Spleen (tissue), 11 donors: ENCODE measurements at regions not wholly inside any gene's neighbourhood (a gene's known extent, or its start where the extent isn't known, plus 50 kb on each side); places are given as distances from the start of the nearest gene placed in this dataset.

Experiments
- DNase-seq: peaks from one replicate; pipeline ENCODE4 v3.0.0-alpha.2; 2020
- H3K27ac ChIP-seq, 8 donors: fragments of 200-600 bp; sonication (generic) in 7 of 8; 1 replicate in 4 of 8; 2 replicates in 4 of 8; pipeline versions ENCODE4 v1.5.0 to v1.8.0; 2016 to 2021; ENCODE audit warnings: inconsistent platforms in 4 of 8, mild to moderate bottlenecking in 4 of 8, moderate library complexity in 1 of 8
- H3K27me3 ChIP-seq, 7 donors: fragments of 200-600 bp; sonication (generic) in 6 of 7; replicated peaks in 1 of 7; 1 replicate in 4 of 7; 2 replicates in 3 of 7; pipeline versions ENCODE4 v1.5.0 to v1.8.0; 2016 to 2021; ENCODE audit warnings: inconsistent platforms in 3 of 7, mild to moderate bottlenecking in 1 of 7
- H3K36me3 ChIP-seq, 6 donors: fragments of 200-600 bp; sonication (generic) in 5 of 6; 1 replicate in 4 of 6; 2 replicates in 2 of 6; pipeline versions ENCODE4 v1.5.0 to v1.8.0; 2016 to 2021; ENCODE audit warnings: inconsistent platforms in 2 of 6
- H3K4me1 ChIP-seq, 6 donors: fragments of 200-600 bp; sonication (generic) in 5 of 6; 1 replicate in 3 of 6; 2 replicates in 3 of 6; pipeline versions ENCODE4 v1.5.0 to v1.8.0; 2016 to 2021; ENCODE audit warnings: inconsistent platforms in 3 of 6
- H3K4me3 ChIP-seq, 8 donors: fragments of 200-600 bp; sonication (generic) in 7 of 8; 1 replicate in 4 of 8; 2 replicates in 4 of 8; pipeline versions ENCODE4 v1.5.0 to v1.8.0; 2016 to 2021; ENCODE audit warnings: inconsistent platforms in 4 of 8, mild to moderate bottlenecking in 4 of 8, moderate library complexity in 2 of 8
- H3K9me3 ChIP-seq, 8 donors: fragments of 200-600 bp; sonication (generic) in 7 of 8; 1 replicate in 4 of 8; 2 replicates in 4 of 8; pipeline versions ENCODE4 v1.5.0 to v1.8.0; 2016 to 2021; ENCODE audit warnings: inconsistent platforms in 4 of 8
- CTCF ChIP-seq, 11 experiments: fragments of 200-600 bp in 7 of 11; fragments of 450-650 bp in 4 of 11; sonication (generic) in 4 of 11; IDR thresholded peaks in 8 of 11; conservative IDR thresholded peaks in 3 of 11; 1 replicate in 7 of 11; 2 replicates in 4 of 11; pipeline versions ENCODE4 v1.4.0 to v1.8.0; 2016 to 2021; ENCODE audit warnings: antibody characterized with exemption in 11 of 11, inconsistent platforms in 4 of 11, mild to moderate bottlenecking in 1 of 11
- POLR2A ChIP-seq, 3 donors: fragments of 450-650 bp; IDR thresholded peaks; one replicate each; pipeline ENCODE4 v1.5.1; 2017; ENCODE audit warnings: antibody characterized with exemption in 3 of 3, mild to moderate bottlenecking in 1 of 3
- POLR2AphosphoS5 ChIP-seq, 3 donors: sonication (generic); formaldehyde crosslinking; IDR thresholded peaks; one replicate each; pipeline ENCODE4 v1.5.1; 2017; ENCODE audit warnings: antibody characterized with exemption in 3 of 3
- WGBS, 5 donors: extraction: QIAGEN DNeasy Blood & Tissue Kit in 3 of 5; methylation state at CpG; one replicate each; pipeline versions ENCODE4 v1.1.5 to v1.1.7; 2013 to 2018; 5-methylcytosine and 5-hydroxymethylcytosine counted together
- intact Hi-C: fragments of 100-400 bp; cut with DNase I; formaldehyde crosslinking; loops from one replicate; pipeline ENCODE4 v1.15.0; 2023; ENCODE audit warnings: low total_unique reads
- donor health status: healthy with polysubstance abuse.
- donor health status: DM: no; HTN: no; CAD: no; lungs with moderate emphysema.
- donor health status: DM: no; HTN: no; CAD: no.
- donor health status: Bipolar disorder and iron deficiency.
- donor health status: healthy.
- donor health status: DM: no; HTN: no; CAD: no.
- donor health status: DM: yes; HTN: yes; CAD: no.

GRCh38 chr2:83596592-83597282, 862.3 kb downstream of the SUCLG1 start:
- Histone ChIP-seq H3K36me3 (no peaks in the 10 kb centered on the region), H3K4me3 (no peak overlapping the region), H3K27me3 (no peaks in the 10 kb centered on the region), H3K4me1 (no peaks in the 10 kb centered on the region), H3K9me3 (peaks cover 0 to 25% (median 8%) of the 10 kb centered on the region in 8 donors), H3K27ac (no peak overlapping the region)
- no peak for TF ChIP-seq CTCF (IDR thresholded peaks at IDR 0.05 in 8 of 11, conservative IDR thresholded peaks at IDR 0.05 in 3 of 11)
- TF ChIP-seq POLR2A (IDR thresholded peaks at IDR 0.05), result no peak
- no peak for TF ChIP-seq POLR2AphosphoS5 (IDR thresholded peaks at IDR 0.05)
- DNase-seq, result no peak
- intact Hi-C loops, result no loop called here
- 43 to 75% (median 67%) methylated on average over 1 of the region's 1 CpG for WGBS, 5 donors

GRCh38 chr2:83595926-83596325, 863.2 kb downstream of the SUCLG1 start:
- Histone ChIP-seq H3K9me3 (peaks cover 0 to 21% (median 8%) of the 10 kb centered on the region in 8 donors), H3K4me3 (no peak overlapping the region), H3K4me1 (no peaks in the 10 kb centered on the region), H3K36me3 (no peaks in the 10 kb centered on the region), H3K27ac (no peak overlapping the region), H3K27me3 (no peaks in the 10 kb centered on the region)
- no peak for TF ChIP-seq POLR2A (IDR thresholded peaks at IDR 0.05)
- no peak for TF ChIP-seq CTCF (IDR thresholded peaks at IDR 0.05 in 8 of 11, conservative IDR thresholded peaks at IDR 0.05 in 3 of 11)
- TF ChIP-seq POLR2AphosphoS5 (IDR thresholded peaks at IDR 0.05), result no peak
- DNase-seq, result no peak
- WGBS, 5 donors, result 66 to 72% (median 70%) methylated on average over 3 of the region's 3 CpGs
- intact Hi-C loops, result no loop called here

- Histone ChIP-seq H3K27me3 (no peaks in the 10 kb centered on the region), H3K4me3 (no peak overlapping the region), H3K9me3 (peaks cover 0 to 21% (median 8%) of the 10 kb centered on the region in 8 donors), H3K36me3 (no peaks in the 10 kb centered on the region), H3K4me1 (no peaks in the 10 kb centered on the region), H3K27ac (no peak overlapping the region)
- intact Hi-C loops, result no loop called here
- no peak for TF ChIP-seq POLR2A (IDR thresholded peaks at IDR 0.05)
- no peak for TF ChIP-seq CTCF (IDR thresholded peaks at IDR 0.05 in 8 of 11, conservative IDR thresholded peaks at IDR 0.05 in 3 of 11)
- no peak for TF ChIP-seq POLR2AphosphoS5 (IDR thresholded peaks at IDR 0.05)
- DNase-seq, result no peak
- WGBS, 5 donors, result 58 to 85% (median 70%) methylated on average over 2 of the region's 2 CpGs
These were observed 863.9 kb downstream of the SUCLG1 start for GRCh38 chr2:83595121-83595690.

GRCh38 chr2:83594241-83595120, 864.6 kb downstream of the SUCLG1 start:
- intact Hi-C loops, result no loop called here
- H3K27ac ChIP-seq, result no peak overlapping the region
- 75 to 84% (median 79%) methylated on average over 5 of the region's 5 CpGs for WGBS, 5 donors
- H3K27me3 ChIP-seq, result no peaks in the 10 kb centered on the region
- no peak for DNase-seq
- no peaks in the 10 kb centered on the region for H3K4me1 ChIP-seq
- H3K4me3 ChIP-seq, result no peak overlapping the region
- H3K9me3 ChIP-seq, result peaks cover 0 to 18% (median 4%) of the 10 kb centered on the region in 8 donors
- no peaks in the 10 kb centered on the region for H3K36me3 ChIP-seq
- TF ChIP-seq POLR2AphosphoS5 (IDR thresholded peaks at IDR 0.05), result no peak
